GM18502 (cell line): ENCODE measurements at regions not wholly inside any gene's neighbourhood (a gene's known extent, or its start where the extent isn't known, plus 50 kb on each side); places are given as distances from the start of the nearest gene placed in this dataset.

Source experiments
- ATAC-seq: cut with Tn5 transposase; IDR thresholded peaks from one replicate; pipeline ENCODE4 v1.9.1; 2021; ENCODE audit warnings: mild to moderate bottlenecking; ENCODE audit not compliant: unreplicated experiment, poor library complexity

GRCh38 chr5:2258861-2259260 is 376.1 kb upstream of the IRX4 start:
- ATAC-seq, result no peak

- ATAC-seq, result no peak
Measured at GRCh38 chr5:2257326-2258244, 374.9 kb upstream of the IRX4 start.

GRCh38 chr5:2256691-2257280 is 374.1 kb upstream of the IRX4 start:
- ATAC-seq, result no peak

- no peak for ATAC-seq
Measured at GRCh38 chr5:2255915-2256690, 373.4 kb upstream of the IRX4 start.

- ATAC-seq, result no peak
Measured at GRCh38 chr5:2254880-2255750, 372.4 kb upstream of the IRX4 start.

- ATAC-seq, result no peak
Measured at GRCh38 chr5:2254406-2254805, 371.7 kb upstream of the IRX4 start.

- no peak for ATAC-seq
Measured at GRCh38 chr5:2253040-2253975, 370.6 kb upstream of the IRX4 start.

- no peak for ATAC-seq
Measured at GRCh38 chr5:2251751-2252150, 369.0 kb upstream of the IRX4 start.

- no peak for ATAC-seq
Measured at GRCh38 chr5:2251298-2251697, 368.6 kb upstream of the IRX4 start.

GRCh38 chr5:2250365-2250950 is 367.7 kb upstream of the IRX4 start:
- ATAC-seq, result no peak

GRCh38 chr5:2249442-2249841 is 366.7 kb upstream of the IRX4 start:
- ATAC-seq, result no peak

- no peak for ATAC-seq
Measured at GRCh38 chr5:2249026-2249425, 366.3 kb upstream of the IRX4 start.

GRCh38 chr5:2242539-2242938 is 359.8 kb upstream of the IRX4 start:
- ATAC-seq, result no peak

- ATAC-seq, result no peak
Measured at GRCh38 chr5:2241842-2242241, 359.1 kb upstream of the IRX4 start.

GRCh38 chr5:2240118-2240904 is 357.6 kb upstream of the IRX4 start:
- no peak for ATAC-seq

GRCh38 chr5:2239201-2239910 is 356.6 kb upstream of the IRX4 start:
- no peak for ATAC-seq

GRCh38 chr5:2238732-2239131 is 356.0 kb upstream of the IRX4 start:
- no peak for ATAC-seq
